ENCODE measurements at regions not wholly inside any gene's neighbourhood (a gene's known extent, or its start where the extent isn't known, plus 50 kb on each side); places are given as distances from the start of the nearest gene placed in this dataset.
A peak's percentile ranks its signal among the peaks of the same experiment; 100 is the strongest.

- 0 out of 2 replicates have a peak overlapping the region, but pooled peaks have one; percentile 59 for H2AFZ ChIP-seq (ENCODE audit: low read length)
- no peak overlapping the region for H2BK20ac ChIP-seq (ENCODE audit: low read length)
- ChIA-PET CTCF (ENCODE audit: partially characterized antibody) (interaction anchor here (0.8 to 3.4 kb wide), 5 partner anchors 18 to 262 kb away, joined by 3 to 12 read pairs (median 5); no protein-coding TSS in a partner anchor), POLR2A (ENCODE audit: partially characterized antibody) (no interaction called here)
- H3K4me2 ChIP-seq (ENCODE audit: insufficient read depth in 1 of 2, low read depth in 2 of 2, low read length in 2 of 2) = no peak overlapping the region
- H3K9me3 ChIP-seq (ENCODE audit: insufficient read depth in 2 of 2, low read depth in 1 of 2, low read length in 1 of 2) = peaks cover 4 to 9% of the 10 kb centered on the region in 2 experiments; a peak in 3 of 4 replicates
- no peak overlapping the region for H4K5ac ChIP-seq (ENCODE audit: insufficient read length, low read depth, low read length)
- H4K91ac ChIP-seq (replicated peaks; ENCODE audit: insufficient read length, low read length) = no peak overlapping the region
- H3K27ac ChIP-seq (ENCODE audit: low read depth, low read length) = no peak overlapping the region
- no peak overlapping the region for H3K4me3 ChIP-seq (ENCODE audit: extremely low read depth in 1 of 4, insufficient read depth in 2 of 4, low read depth in 3 of 4, low read length in 4 of 4)
- no peaks in the 10 kb centered on the region for H3K4me1 ChIP-seq (replicated peaks in 1 of 4; ENCODE audit: control insufficient read depth in 3 of 4, insufficient read depth in 4 of 4, low read length in 3 of 4)
- H3K23me2 ChIP-seq (ENCODE audit: low read depth, low read length) = no peaks in the 10 kb centered on the region
- no peak overlapping the region for H3K18ac ChIP-seq (ENCODE audit: extremely low read depth, low read length)
- H2BK12ac ChIP-seq (ENCODE audit: low read depth, low read length) = no peak overlapping the region
- 63% methylated on average over 2 of the region's 2 CpGs; no CpG with 5 or more reads in 1 of the 2 experiments for WGBS, 2 experiments (ENCODE audit: extremely low coverage in 1 of 2, insufficient coverage in 1 of 2, insufficient read length in 1 of 2, insufficient replicate concordance in 2 of 2, low coverage in 1 of 2, low lambda C conversion rate in 2 of 2, missing lambda C conversion rate in 1 of 2)
- H3K79me1 ChIP-seq (ENCODE audit: low read depth, low read length) = no peaks in the 10 kb centered on the region
- H2AK5ac ChIP-seq (ENCODE audit: low read depth, low read length) = no peak overlapping the region
- no peak overlapping the region for H3K4ac ChIP-seq (replicated peaks; ENCODE audit: insufficient read length, low read depth, low read length)
- H4K20me1 ChIP-seq (replicated peaks in 1 of 2; ENCODE audit: control insufficient read depth in 1 of 2, insufficient read depth in 2 of 2, low read length in 2 of 2) = no peaks in the 10 kb centered on the region
- H2BK120ac ChIP-seq (replicated peaks; ENCODE audit: low read depth, low read length) = no peak overlapping the region
- H3K56ac ChIP-seq (replicated peaks; ENCODE audit: insufficient read length, low read depth, low read length) = no peak overlapping the region
- H3K79me2 ChIP-seq (ENCODE audit: control insufficient read depth in 1 of 2, insufficient read depth in 2 of 2, low read length in 2 of 2) = no peaks in the 10 kb centered on the region
- FAIRE-seq (no peak), DNase-seq (ENCODE audit: low read depth in 1 of 2, low spot score in 2 of 2) (no peak)
- H2BK5ac ChIP-seq (ENCODE audit: low read depth, low read length) = no peak overlapping the region
- H3K23ac ChIP-seq (ENCODE audit: insufficient read length) = no peak overlapping the region
- no peak overlapping the region for H2BK15ac ChIP-seq (ENCODE audit: low read length)
- TF ChIP-seq CTCF (IDR thresholded peaks at IDR 0.05; ENCODE audit: control extremely low read depth in 1 of 3, insufficient read depth in 1 of 3, low read depth in 1 of 3, low read length in 3 of 3) (no peak), JUND (IDR thresholded peaks at IDR 0.05; ENCODE audit: low read length) (no peak), NRF1 (IDR thresholded peaks at IDR 0.05; ENCODE audit: low read depth, low read length) (no peak), CTBP2 (IDR thresholded peaks at IDR 0.05; ENCODE audit: borderline replicate concordance, insufficient read depth, insufficient read length, low read length) (no peak), BACH1 (IDR thresholded peaks at IDR 0.05; ENCODE audit: low read length) (no peak), HDAC2 (IDR thresholded peaks at IDR 0.05; ENCODE audit: borderline replicate concordance in 1 of 2, low read depth in 2 of 2, low read length in 2 of 2) (no peak), ATF3 (IDR thresholded peaks at IDR 0.05; ENCODE audit: insufficient read depth, low read depth, low read length) (no peak), SRF (IDR thresholded peaks at IDR 0.05; ENCODE audit: low read depth, low read length) (no peak)
- TF ChIP-seq, protein P1, sequence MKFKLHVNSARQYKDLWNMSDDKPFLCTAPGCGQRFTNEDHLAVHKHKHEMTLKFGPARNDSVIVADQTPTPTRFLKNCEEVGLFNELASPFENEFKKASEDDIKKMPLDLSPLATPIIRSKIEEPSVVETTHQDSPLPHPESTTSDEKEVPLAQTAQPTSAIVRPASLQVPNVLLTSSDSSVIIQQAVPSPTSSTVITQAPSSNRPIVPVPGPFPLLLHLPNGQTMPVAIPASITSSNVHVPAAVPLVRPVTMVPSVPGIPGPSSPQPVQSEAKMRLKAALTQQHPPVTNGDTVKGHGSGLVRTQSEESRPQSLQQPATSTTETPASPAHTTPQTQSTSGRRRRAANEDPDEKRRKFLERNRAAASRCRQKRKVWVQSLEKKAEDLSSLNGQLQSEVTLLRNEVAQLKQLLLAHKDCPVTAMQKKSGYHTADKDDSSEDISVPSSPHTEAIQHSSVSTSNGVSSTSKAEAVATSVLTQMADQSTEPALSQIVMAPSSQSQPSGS (IDR thresholded peaks at IDR 0.05; ENCODE audit: low read length) = no peak
- H4K8ac ChIP-seq (ENCODE audit: extremely low read depth, insufficient read depth, low read length) = no peak overlapping the region
- no peaks in the 10 kb centered on the region for H3K27me3 ChIP-seq (replicated peaks in 1 of 4; ENCODE audit: control insufficient read depth in 3 of 4, extremely low read depth in 1 of 4, insufficient read depth in 3 of 4, low read length in 3 of 4)
- H3K36me3 ChIP-seq (ENCODE audit: control insufficient read depth in 2 of 4, insufficient read depth in 4 of 4, low read length in 3 of 4) = no peaks in the 10 kb centered on the region
- no peak overlapping the region for H3K9ac ChIP-seq (replicated peaks in 1 of 4; ENCODE audit: extremely low read depth in 1 of 4, low read depth in 3 of 4, low read length in 3 of 4)
- H3K14ac ChIP-seq (ENCODE audit: insufficient read length) = no peak overlapping the region
Observed at GRCh38 chr10:14459665-14460064, 128.9 kb upstream of the FRMD4A start.

Data from H1 (cell line).